H9 (cell line): ENCODE measurements at regions not wholly inside any gene's neighbourhood (a gene's known extent, or its start where the extent isn't known, plus 50 kb on each side); places are given as distances from the start of the nearest gene placed in this dataset.
"Not testable (repeated sequence)": the region's sequence is repeated elsewhere in the genome, so short reads cannot be mapped to it uniquely, and the experiment has no call there.

Experiments used
- DNase-seq: peaks from one replicate; pipeline ENCODE4 v3.0.0-alpha.2; 2017
- H2AFZ ChIP-seq: one replicate; pipeline ENCODE4 v1.6.1; 2013; ENCODE audit warnings: mild to moderate bottlenecking, low read length, control low read depth, moderate library complexity
- H2AK5ac ChIP-seq: 2 replicates; pipeline ENCODE4 v1.6.1; 2013; ENCODE audit warnings: low read length, control low read depth, mixed read lengths; ENCODE audit not compliant: insufficient read length
- H2BK120ac ChIP-seq: one replicate; pipeline ENCODE4 v1.6.1; 2013; ENCODE audit warnings: low read depth, mild to moderate bottlenecking, low read length, control low read depth, inconsistent platforms; ENCODE audit not compliant: poor library complexity, severe bottlenecking
- H2BK12ac ChIP-seq: 2 replicates; pipeline ENCODE4 v1.6.1; 2013; ENCODE audit warnings: low read length, control low read depth, mixed read lengths, low read depth; ENCODE audit not compliant: insufficient read length
- H2BK15ac ChIP-seq: 2 replicates; pipeline ENCODE4 v1.6.1; 2013; ENCODE audit warnings: low read depth, low read length, control low read depth
- H2BK20ac ChIP-seq: one replicate; pipeline ENCODE4 v1.6.1; 2013; ENCODE audit warnings: low read depth, mild to moderate bottlenecking, low read length, control low read depth, inconsistent platforms; ENCODE audit not compliant: poor library complexity, severe bottlenecking
- H2BK5ac ChIP-seq: 2 replicates; pipeline ENCODE4 v1.6.1; 2013; ENCODE audit warnings: low read length, control low read depth, mixed read lengths; ENCODE audit not compliant: insufficient read length
- H3K14ac ChIP-seq: 2 replicates; pipeline ENCODE4 v1.6.1; 2013; ENCODE audit warnings: low read length, control low read depth; ENCODE audit not compliant: insufficient read depth
- H3K18ac ChIP-seq: 2 replicates; pipeline ENCODE4 v1.6.1; 2013; ENCODE audit warnings: low read depth, mild to moderate bottlenecking, mixed read lengths, low read length, control low read depth; ENCODE audit not compliant: insufficient read length
- H3K23ac ChIP-seq: 2 replicates; pipeline ENCODE4 v1.6.1; 2013; ENCODE audit warnings: low read length, control low read depth, mixed read lengths, low read depth; ENCODE audit not compliant: insufficient read length
- H3K23me2 ChIP-seq: 2 replicates; pipeline ENCODE4 v1.6.1; 2013; ENCODE audit warnings: low read depth, mild to moderate bottlenecking, mixed read lengths, low read length, control low read depth; ENCODE audit not compliant: insufficient read length, poor library complexity, severe bottlenecking
- H3K27ac ChIP-seq: 2 replicates; pipeline ENCODE4 v1.5.1; 2013; ENCODE audit warnings: low read length, control low read depth, mixed read lengths, low read depth; ENCODE audit not compliant: insufficient read length
- H3K27me3 ChIP-seq: 2 replicates; pipeline ENCODE4 v1.6.1; 2013; ENCODE audit warnings: low read length, control low read depth, inconsistent platforms; ENCODE audit not compliant: insufficient read depth
- H3K4ac ChIP-seq: 2 replicates; pipeline ENCODE4 v1.6.1; 2013; ENCODE audit warnings: low read depth, mild to moderate bottlenecking, control low read depth, inconsistent platforms, low read length, moderate library complexity
- H3K4me1 ChIP-seq: 2 replicates; pipeline ENCODE4 v1.6.1; 2013; ENCODE audit warnings: low read length, control low read depth, inconsistent platforms; ENCODE audit not compliant: insufficient read depth
- H3K4me2 ChIP-seq: 2 replicates; pipeline ENCODE4 v1.6.1; 2013; ENCODE audit warnings: low read length, control low read depth, mixed read lengths; ENCODE audit not compliant: insufficient read length, insufficient read depth
- H3K56ac ChIP-seq: 2 replicates; pipeline ENCODE4 v1.6.1; 2013; ENCODE audit warnings: low read depth, mild to moderate bottlenecking, mixed read lengths, low read length, control low read depth; ENCODE audit not compliant: insufficient read length
- H3K79me1 ChIP-seq: 2 replicates; pipeline ENCODE4 v1.6.1; 2013; ENCODE audit warnings: low read depth, mild to moderate bottlenecking, moderate library complexity, low read length, control low read depth, inconsistent platforms; ENCODE audit not compliant: insufficient read depth, poor library complexity, severe bottlenecking
- H3K79me2 ChIP-seq: 2 replicates; pipeline ENCODE4 v1.6.1; 2013; ENCODE audit warnings: low read length, control low read depth, inconsistent platforms; ENCODE audit not compliant: insufficient read depth
- H3K9ac ChIP-seq: 2 replicates; pipeline ENCODE4 v1.6.1; 2013; ENCODE audit warnings: low read length, control low read depth, mixed read lengths; ENCODE audit not compliant: insufficient read length; ENCODE audit errors: extremely low read depth
- H3K9me3 ChIP-seq: one replicate; pipeline ENCODE4 v1.6.1; 2013; ENCODE audit warnings: low read depth, low read length, inconsistent platforms; ENCODE audit not compliant: control insufficient read depth
- H3T11ph ChIP-seq: one replicate; pipeline ENCODE4 v1.6.1; 2013; ENCODE audit warnings: mild to moderate bottlenecking, low read length, control low read depth, inconsistent platforms
- H4K20me1 ChIP-seq: one replicate; pipeline ENCODE4 v1.6.1; 2013; ENCODE audit not compliant: control insufficient read depth, insufficient read length, insufficient read depth
- H4K5ac ChIP-seq: 2 replicates; pipeline ENCODE4 v1.6.1; 2013; ENCODE audit warnings: low read depth, mild to moderate bottlenecking, mixed read lengths, low read length, control low read depth; ENCODE audit not compliant: insufficient read length
- H4K8ac ChIP-seq: replicated peaks from 2 replicates; pipeline ENCODE4 v1.6.1; 2013; ENCODE audit warnings: low read length, control low read depth, mixed read lengths, low read depth; ENCODE audit not compliant: insufficient read length
- H4K91ac ChIP-seq: 2 replicates; pipeline ENCODE4 v1.6.1; 2013; ENCODE audit warnings: low read depth, mild to moderate bottlenecking, moderate library complexity, mixed read lengths, low read length, control low read depth; ENCODE audit not compliant: insufficient read length
- H3K27ac Mint-ChIP-seq, 3 experiments: 2 replicates in 2 of 3; 3 replicates in 1 of 3; pipeline ENCODE4 v1.8.0; 2020 to 2021; ENCODE audit warnings: mixed read lengths in 3 of 3, mild to moderate bottlenecking in 1 of 3, moderate library complexity in 1 of 3
- H3K27me3 Mint-ChIP-seq: 2 replicates; pipeline ENCODE4 v1.8.0; 2021; ENCODE audit warnings: low read depth, mild to moderate bottlenecking, moderate library complexity, mixed read lengths
- H3K36me3 Mint-ChIP-seq, 3 experiments: 2 replicates in 2 of 3; 3 replicates in 1 of 3; pipeline ENCODE4 v1.8.0; 2020 to 2021; ENCODE audit warnings: low read depth in 3 of 3, mixed read lengths in 3 of 3; ENCODE audit not compliant: insufficient read depth in 1 of 3
- H3K4me1 Mint-ChIP-seq, 2 experiments: 2 replicates each; pipeline ENCODE4 v1.8.0; 2020; ENCODE audit warnings: mixed read lengths in 2 of 2
- H3K4me3 Mint-ChIP-seq, 2 experiments: 2 replicates in 1 of 2; 3 replicates in 1 of 2; pipeline ENCODE4 v1.8.0; 2020 to 2021; ENCODE audit warnings: mild to moderate bottlenecking in 2 of 2, mixed read lengths in 2 of 2, moderate library complexity in 1 of 2
- H3K9me3 Mint-ChIP-seq, 2 experiments: 2 replicates in 1 of 2; 3 replicates in 1 of 2; pipeline ENCODE4 v1.8.0; 2020; ENCODE audit warnings: mild to moderate bottlenecking in 2 of 2, mixed read lengths in 2 of 2, moderate library complexity in 1 of 2
- CTCF ChIP-seq: fragments of 200-600 bp; sonication (generic); conservative IDR thresholded peaks from 3 replicates; pipeline ENCODE4 v1.8.0; 2021; ENCODE audit warnings: antibody characterized with exemption, mild to moderate bottlenecking
- WGBS: extraction: QIAGEN DNeasy Blood & Tissue Kit; methylation state at CpG from one replicate; pipeline ENCODE4 v1.1.7; 2013; ENCODE audit warnings: missing lambda C conversion rate, low lambda C conversion rate, mixed read lengths; ENCODE audit not compliant: insufficient read length; ENCODE audit errors: extremely low coverage; 5-methylcytosine and 5-hydroxymethylcytosine counted together

GRCh38 chr2:153268941-153269461, 209.6 kb downstream of the RPRM start:
- Histone ChIP-seq H3K56ac (no peak overlapping the region), H3K79me2 (no peaks in the 10 kb centered on the region), H2BK20ac (no peak overlapping the region), H3K4me2 (no peak overlapping the region), H3K27me3 (no peaks in the 10 kb centered on the region), H3K9ac (no peak overlapping the region), H2BK15ac (no peak overlapping the region), H3K23ac (no peak overlapping the region), H2AFZ (no peak overlapping the region), H3K14ac (no peak overlapping the region), H3K27ac (no peak overlapping the region), H2BK12ac (no peak overlapping the region), H3K9me3 (no peaks in the 10 kb centered on the region), H3T11ph (no peak overlapping the region), H4K91ac (no peak overlapping the region), H2BK5ac (no peak overlapping the region), H3K18ac (no peak overlapping the region), H3K4ac (no peak overlapping the region), H3K4me1 (no peaks in the 10 kb centered on the region), H4K20me1 (no peaks in the 10 kb centered on the region), H3K79me1 (no peaks in the 10 kb centered on the region), H2AK5ac (no peak overlapping the region), H4K8ac (no peak overlapping the region), H3K23me2 (no peaks in the 10 kb centered on the region), H2BK120ac (no peak overlapping the region), H4K5ac (no peak overlapping the region)
- no peaks in the 10 kb centered on the region for H3K4me1 Mint-ChIP-seq
- no peak for DNase-seq
- no peak overlapping the region for H3K4me3 Mint-ChIP-seq
- no peak for TF ChIP-seq CTCF
- peaks cover 4 to 19% (median 15%) of the 10 kb centered on the region in 3 experiments; a peak in 5 of 7 replicates for H3K36me3 Mint-ChIP-seq
- no peak overlapping the region for H3K27ac Mint-ChIP-seq
- no peaks in the 10 kb centered on the region for H3K27me3 Mint-ChIP-seq
- peaks cover 26 to 30% of the 10 kb centered on the region in 2 experiments for H3K9me3 Mint-ChIP-seq

GRCh38 chr2:153256876-153257275, 221.7 kb downstream of the RPRM start:
- not testable (repeated sequence) for H3K27me3 Mint-ChIP-seq, H3K79me1 ChIP-seq

More at GRCh38 chr2:153256876-153257275, 221.7 kb downstream of the RPRM start:
- not testable (repeated sequence) for H3K4me1 Mint-ChIP-seq, H3K56ac ChIP-seq, H3K9me3 ChIP-seq, H3K18ac ChIP-seq, H3K27ac ChIP-seq, H3K27me3 ChIP-seq, H3K23me2 ChIP-seq, H3K4me1 ChIP-seq, H2BK5ac ChIP-seq, H2BK15ac ChIP-seq, H3K4me3 Mint-ChIP-seq, H4K8ac ChIP-seq, H2AK5ac ChIP-seq, H2BK20ac ChIP-seq, H2AFZ ChIP-seq, H4K91ac ChIP-seq, H3T11ph ChIP-seq, H4K5ac ChIP-seq, DNase-seq, H2BK120ac ChIP-seq, H4K20me1 ChIP-seq, H3K14ac ChIP-seq, H2BK12ac ChIP-seq, H3K27ac Mint-ChIP-seq, H3K4me2 ChIP-seq, H3K9ac ChIP-seq, H3K4ac ChIP-seq, H3K79me2 ChIP-seq, H3K23ac ChIP-seq
- H3K9me3 Mint-ChIP-seq: peaks cover 19 to 23% of the 10 kb centered on the region in 2 experiments; a peak in 4 of 5 replicates
- peaks cover 0 to 16% (median 9%) of the 10 kb centered on the region in 3 experiments; a peak in 5 of 7 replicates for H3K36me3 Mint-ChIP-seq
- WGBS: no CpG with 5 or more reads among the region's 18 CpGs
